ENCODE measurements at regions not wholly inside any gene's neighbourhood (a gene's known extent, or its start where the extent isn't known, plus 50 kb on each side); places are given as distances from the start of the nearest gene placed in this dataset.
A peak's percentile ranks its signal among the peaks of the same experiment; 100 is the strongest.

- no peak for TF ChIP-seq CTCF (IDR thresholded peaks at IDR 0.05; ENCODE audit: insufficient read depth, low read depth, low read length, missing control alignments)
- H3K4me3 ChIP-seq (ENCODE audit: low read depth, low read length), result no peak overlapping the region
- DNase-seq (ENCODE audit: low read depth), result no peak
These were observed 244.1 kb upstream of the ITGA1 start for GRCh38 chr5:52543594-52543993.

GRCh38 chr5:52544738-52545137, 243.0 kb upstream of the ITGA1 start:
- DNase-seq (ENCODE audit: low read depth), result peak; percentile 2
- no peak for TF ChIP-seq CTCF (IDR thresholded peaks at IDR 0.05; ENCODE audit: insufficient read depth, low read depth, low read length, missing control alignments)
- H3K4me3 ChIP-seq (ENCODE audit: low read depth, low read length), result no peak overlapping the region

- no peak for DNase-seq (ENCODE audit: low read depth)
- no peak for TF ChIP-seq CTCF (IDR thresholded peaks at IDR 0.05; ENCODE audit: insufficient read depth, low read depth, low read length, missing control alignments)
These were observed 233.4 kb upstream of the ITGA1 start for GRCh38 chr5:52554293-52554692.

GRCh38 chr5:52560366-52560765, 227.3 kb upstream of the ITGA1 start:
- no peak overlapping the region for H3K4me3 ChIP-seq (ENCODE audit: low read depth, low read length)
- no peak for TF ChIP-seq CTCF (IDR thresholded peaks at IDR 0.05; ENCODE audit: insufficient read depth, low read depth, low read length, missing control alignments)
- no peak for DNase-seq (ENCODE audit: low read depth)

More at GRCh38 chr5:52554293-52554692, 233.4 kb upstream of the ITGA1 start:
- no peak overlapping the region for H3K4me3 ChIP-seq (ENCODE audit: low read depth, low read length)

- TF ChIP-seq CTCF (IDR thresholded peaks at IDR 0.05; ENCODE audit: insufficient read depth, low read depth, low read length, missing control alignments), result no peak
These were observed 225.2 kb upstream of the ITGA1 start for GRCh38 chr5:52562473-52562872.

GRCh38 chr5:52564587-52564986, 223.1 kb upstream of the ITGA1 start:
- no peak for DNase-seq (ENCODE audit: low read depth)
- TF ChIP-seq CTCF (IDR thresholded peaks at IDR 0.05; ENCODE audit: insufficient read depth, low read depth, low read length, missing control alignments), result no peak

More at GRCh38 chr5:52562473-52562872, 225.2 kb upstream of the ITGA1 start:
- DNase-seq (ENCODE audit: low read depth), result no peak
- H3K4me3 ChIP-seq (ENCODE audit: low read depth, low read length), result no peak overlapping the region

GRCh38 chr5:52577546-52577945, 210.2 kb upstream of the ITGA1 start:
- no peak for TF ChIP-seq CTCF (IDR thresholded peaks at IDR 0.05; ENCODE audit: insufficient read depth, low read depth, low read length, missing control alignments)
- H3K4me3 ChIP-seq (ENCODE audit: low read depth, low read length), result no peak overlapping the region
- DNase-seq (ENCODE audit: low read depth), result no peak

More at GRCh38 chr5:52564587-52564986, 223.1 kb upstream of the ITGA1 start:
- no peak overlapping the region for H3K4me3 ChIP-seq (ENCODE audit: low read depth, low read length)

All from GM12865 (cell line).